Peyer's patch (tissue), 4 donors: ENCODE measurements at regions not wholly inside any gene's neighbourhood (a gene's known extent, or its start where the extent isn't known, plus 50 kb on each side); places are given as distances from the start of the nearest gene placed in this dataset.

Experiments
- CTCF ChIP-seq, 6 experiments: fragments of 450-650 bp in 4 of 6; fragments of 200-600 bp in 2 of 6; sonication (generic) in 1 of 6; IDR thresholded peaks; one replicate each; pipeline ENCODE4 v1.5.1; 2017 to 2019; ENCODE audit warnings: antibody characterized with exemption in 6 of 6, mild to moderate bottlenecking in 3 of 6, moderate library complexity in 1 of 6
- POLR2A ChIP-seq, 2 donors: fragments of 450-650 bp; IDR thresholded peaks; one replicate each; pipeline ENCODE4 v1.5.1; 2017; ENCODE audit warnings: antibody characterized with exemption in 2 of 2, mild to moderate bottlenecking in 2 of 2, moderate library complexity in 2 of 2

- TF ChIP-seq POLR2A (IDR thresholded peaks at IDR 0.05) (no peak), CTCF (IDR thresholded peaks at IDR 0.05) (no peak)
Observed at GRCh38 chr10:129330211-129330610, 136.8 kb upstream of the MGMT start.
